Adrenal gland (tissue), 5 donors: ENCODE measurements at regions not wholly inside any gene's neighbourhood (a gene's known extent, or its start where the extent isn't known, plus 50 kb on each side); places are given as distances from the start of the nearest gene placed in this dataset.

ENCODE experiments used
- POLR2A ChIP-seq, 2 donors: fragments of 450-650 bp; IDR thresholded peaks; one replicate each; pipeline ENCODE4 v1.6.1; 2017; ENCODE audit warnings: antibody characterized with exemption in 2 of 2, mild to moderate bottlenecking in 2 of 2, moderate library complexity in 1 of 2
- TF ChIP-seq, protein P1 (sequence below), 6 experiments: fragments of 450-650 bp in 4 of 6; fragments of 200-600 bp in 2 of 6; sonication (generic) in 1 of 6; IDR thresholded peaks; 1 replicate in 5 of 6; 2 replicates in 1 of 6; pipeline versions ENCODE4 v1.5.1 to v1.8.0; 2016 to 2021; ENCODE audit warnings: antibody characterized with exemption in 6 of 6, mild to moderate bottlenecking in 2 of 6, moderate library complexity in 1 of 6
- donor health status: DM: no; HTN: no; CAD: no.

- no peak for TF ChIP-seq POLR2A (IDR thresholded peaks at IDR 0.05)
- TF ChIP-seq, protein P1, sequence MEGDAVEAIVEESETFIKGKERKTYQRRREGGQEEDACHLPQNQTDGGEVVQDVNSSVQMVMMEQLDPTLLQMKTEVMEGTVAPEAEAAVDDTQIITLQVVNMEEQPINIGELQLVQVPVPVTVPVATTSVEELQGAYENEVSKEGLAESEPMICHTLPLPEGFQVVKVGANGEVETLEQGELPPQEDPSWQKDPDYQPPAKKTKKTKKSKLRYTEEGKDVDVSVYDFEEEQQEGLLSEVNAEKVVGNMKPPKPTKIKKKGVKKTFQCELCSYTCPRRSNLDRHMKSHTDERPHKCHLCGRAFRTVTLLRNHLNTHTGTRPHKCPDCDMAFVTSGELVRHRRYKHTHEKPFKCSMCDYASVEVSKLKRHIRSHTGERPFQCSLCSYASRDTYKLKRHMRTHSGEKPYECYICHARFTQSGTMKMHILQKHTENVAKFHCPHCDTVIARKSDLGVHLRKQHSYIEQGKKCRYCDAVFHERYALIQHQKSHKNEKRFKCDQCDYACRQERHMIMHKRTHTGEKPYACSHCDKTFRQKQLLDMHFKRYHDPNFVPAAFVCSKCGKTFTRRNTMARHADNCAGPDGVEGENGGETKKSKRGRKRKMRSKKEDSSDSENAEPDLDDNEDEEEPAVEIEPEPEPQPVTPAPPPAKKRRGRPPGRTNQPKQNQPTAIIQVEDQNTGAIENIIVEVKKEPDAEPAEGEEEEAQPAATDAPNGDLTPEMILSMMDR (IDR thresholded peaks at IDR 0.05) = no peak
Measured at GRCh38 chr6:109910571-109910970, 67.5 kb upstream of the GPR6 start.
